HG03575 (cell line): ENCODE measurements at regions not wholly inside any gene's neighbourhood (a gene's known extent, or its start where the extent isn't known, plus 50 kb on each side); places are given as distances from the start of the nearest gene placed in this dataset.
"Not testable (repeated sequence)": the region's sequence is repeated elsewhere in the genome, so short reads cannot be mapped to it uniquely, and the experiment has no call there.

Experiments used
- ATAC-seq: cut with Tn5 transposase; IDR thresholded peaks from one replicate; pipeline ENCODE4 v1.9.1; 2021; ENCODE audit not compliant: unreplicated experiment, insufficient number of reproducible peaks, low FRiP score; ENCODE audit errors: extremely low read depth

DNA sequence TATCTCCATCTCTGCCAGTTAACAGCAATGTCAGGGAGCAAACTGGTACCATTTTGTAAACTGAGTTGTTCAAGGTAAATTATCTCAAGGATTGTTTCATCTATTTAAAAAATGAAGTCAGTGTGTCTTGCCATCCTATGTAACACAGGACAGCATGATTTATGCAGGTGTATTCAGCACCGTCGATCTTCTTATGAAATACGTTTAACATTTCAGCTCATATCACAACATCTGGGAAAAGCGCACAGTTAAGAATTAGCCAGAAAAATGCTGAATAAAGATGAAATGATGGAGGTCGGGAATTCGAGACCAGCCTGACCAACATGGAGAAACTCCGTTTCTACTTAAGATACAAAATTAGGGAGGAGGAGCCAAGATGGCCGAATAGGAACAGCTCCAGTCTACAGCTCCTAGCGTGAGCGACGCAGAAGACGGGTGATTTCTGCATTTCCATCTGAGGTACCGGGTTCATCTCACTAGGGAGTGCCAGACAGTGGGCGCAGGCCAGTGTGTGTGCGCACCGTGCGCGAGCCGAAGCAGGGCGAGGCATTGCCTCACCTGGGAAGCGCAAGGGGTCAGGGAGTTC lies 107.3 kb upstream of the COX7C start:
- ATAC-seq = not testable (repeated sequence)

DNA sequence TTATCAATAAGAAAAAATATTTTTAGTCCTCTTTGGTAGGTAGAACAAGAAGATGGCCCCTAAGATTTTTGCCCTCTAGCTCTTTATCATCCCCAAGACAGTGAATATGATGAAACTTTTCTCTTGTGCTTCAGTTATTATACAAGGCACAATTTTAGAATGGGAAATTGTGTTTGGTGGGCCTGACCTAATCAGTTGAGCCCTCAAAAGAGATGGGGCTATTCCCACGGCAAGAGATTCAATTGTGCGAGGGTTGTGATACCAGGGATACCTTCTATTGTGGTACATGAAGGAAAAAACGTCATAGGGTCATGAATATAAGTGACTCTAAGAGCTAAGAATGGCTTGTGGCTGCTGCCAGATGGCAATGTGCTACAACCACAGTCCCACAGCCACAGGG lies 94.0 kb upstream of the COX7C start:
- no peak for ATAC-seq

DNA sequence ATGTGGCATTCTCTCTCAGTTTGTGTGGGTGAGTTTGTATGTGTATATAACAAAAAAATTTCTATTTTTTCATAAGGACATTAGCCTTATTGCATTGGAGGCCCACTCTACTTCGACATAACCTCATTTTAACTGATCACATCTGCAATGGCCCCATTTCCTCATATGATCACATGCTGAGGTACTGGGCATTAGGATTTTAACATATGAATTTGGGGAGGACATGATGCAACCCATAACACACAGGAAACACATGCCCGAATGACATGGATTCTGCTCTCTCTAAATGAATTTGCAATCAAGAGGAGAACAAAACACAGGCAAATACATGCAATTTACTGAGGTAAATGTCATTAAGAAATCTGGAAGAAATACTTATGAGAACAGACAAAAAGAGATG lies 92.1 kb upstream of the COX7C start:
- ATAC-seq = no peak

DNA sequence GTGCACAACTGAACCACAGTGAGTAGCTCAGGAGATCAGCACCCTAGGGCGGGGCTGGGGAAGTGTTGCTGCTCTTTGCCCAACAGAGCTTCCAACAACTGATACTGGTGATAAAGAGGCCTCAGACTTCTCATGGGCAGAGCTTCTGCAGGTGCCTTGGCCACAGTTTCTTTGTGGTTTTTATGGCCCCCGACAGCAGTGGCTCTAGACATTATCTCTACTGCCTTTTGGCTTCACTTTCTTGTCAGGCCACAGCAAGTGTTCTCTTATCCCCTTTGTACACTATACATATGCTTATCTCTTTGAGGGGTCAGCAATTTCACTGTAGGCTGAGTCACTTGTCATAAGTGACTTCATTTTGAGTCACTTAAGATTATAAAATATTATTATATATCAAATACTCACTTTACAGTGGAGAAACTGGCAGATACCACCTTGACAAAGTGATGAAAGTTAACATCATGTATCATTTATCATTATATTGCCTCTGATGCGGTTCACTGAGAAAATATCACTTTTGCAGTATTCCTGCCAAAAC lies 90.9 kb upstream of the COX7C start:
- no peak for ATAC-seq

DNA sequence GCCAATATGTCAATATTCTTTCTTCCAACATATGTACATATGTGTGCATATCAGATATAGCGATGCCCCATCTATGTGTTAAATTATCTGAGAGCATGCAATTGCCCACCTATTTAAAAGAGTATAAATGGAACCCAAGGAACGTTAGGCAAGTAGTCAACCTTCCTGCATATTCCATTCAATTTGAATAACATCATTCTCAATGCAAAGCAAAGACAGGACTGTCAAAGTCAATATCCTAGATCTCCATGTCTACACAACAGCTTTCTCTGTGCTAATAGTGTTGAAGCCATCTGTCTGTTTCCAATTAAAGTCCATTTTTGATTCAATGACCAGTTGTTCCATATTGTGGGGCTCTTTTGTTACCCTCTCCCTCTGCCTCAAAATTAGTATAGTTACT lies 85.3 kb upstream of the COX7C start:
- no peak for ATAC-seq

DNA sequence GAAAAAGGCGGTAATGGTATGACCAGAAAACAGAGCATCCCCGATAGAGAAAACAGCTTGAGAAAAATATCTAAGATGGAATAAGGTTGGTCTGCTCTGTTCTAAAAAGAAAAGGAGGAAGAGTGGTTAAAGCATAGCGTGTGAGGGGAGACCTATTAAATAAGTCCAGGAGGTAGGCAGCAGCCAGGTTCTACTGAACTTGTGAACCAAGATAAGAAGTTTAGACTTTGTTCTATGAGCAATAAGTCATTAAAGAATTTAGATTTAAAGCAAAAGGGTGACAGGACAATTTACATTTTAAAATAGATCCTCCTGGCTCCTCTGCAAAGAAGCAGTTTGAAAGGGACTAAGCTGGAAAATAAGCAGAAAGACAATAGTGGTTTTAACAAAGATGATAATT lies 81.3 kb upstream of the COX7C start:
- no peak for ATAC-seq

DNA sequence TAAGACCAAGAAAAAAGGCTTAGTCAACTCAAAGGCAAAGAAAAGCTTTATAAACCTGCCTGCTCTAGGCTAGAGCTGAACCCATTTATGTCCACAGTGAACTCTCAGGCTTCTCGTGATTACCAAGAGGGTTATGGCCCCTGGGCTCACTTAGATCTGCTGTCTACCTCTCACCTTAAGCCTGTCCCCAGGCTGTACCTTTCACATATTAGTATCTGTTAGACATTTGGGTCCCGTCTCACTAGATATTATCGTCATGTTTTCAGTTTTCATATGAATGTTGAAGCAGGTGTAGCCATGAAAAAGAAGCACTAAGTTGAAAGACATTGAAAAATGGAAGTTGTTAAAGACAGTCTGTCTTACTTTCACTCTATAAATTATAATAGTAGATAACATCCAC lies 75.2 kb upstream of the COX7C start:
- no peak for ATAC-seq

DNA sequence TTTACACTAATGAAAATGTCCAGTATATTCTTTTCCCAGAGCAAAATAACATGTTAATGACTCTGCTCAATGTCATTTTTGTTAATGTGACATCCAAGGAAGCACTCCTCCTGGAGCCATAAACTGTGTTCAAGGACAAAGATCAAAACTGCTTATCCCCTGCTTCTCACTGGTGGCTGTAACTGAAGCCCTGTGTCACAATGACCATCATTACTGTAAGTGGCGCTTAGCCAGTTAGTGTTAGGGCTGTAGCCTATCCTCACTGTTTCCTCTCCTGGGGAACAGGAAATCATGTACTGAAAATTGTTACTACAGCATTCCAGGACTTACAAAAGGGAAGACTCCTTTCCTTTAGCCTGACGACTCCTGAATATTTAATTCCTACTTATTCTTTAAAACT lies 71.7 kb upstream of the COX7C start:
- ATAC-seq = no peak

DNA sequence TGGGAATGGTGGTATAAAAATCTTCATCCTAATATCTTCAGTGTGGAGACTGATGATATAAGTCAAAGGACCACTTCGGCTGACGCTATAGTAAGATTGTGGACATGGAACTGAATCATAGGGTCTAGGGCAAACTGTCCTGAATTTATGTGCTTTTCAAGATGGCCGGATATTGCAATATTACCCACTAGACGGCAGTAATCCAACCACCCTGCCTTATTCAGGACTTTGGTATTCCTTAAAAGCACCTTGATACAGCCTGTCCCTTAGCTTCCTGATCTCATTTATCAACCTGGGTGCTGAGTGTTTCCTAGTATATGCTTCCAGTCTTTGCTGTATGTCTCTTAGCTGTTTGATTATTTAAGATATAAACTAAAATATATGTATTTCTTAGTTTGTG lies 71.2 kb upstream of the COX7C start:
- no peak for ATAC-seq

DNA sequence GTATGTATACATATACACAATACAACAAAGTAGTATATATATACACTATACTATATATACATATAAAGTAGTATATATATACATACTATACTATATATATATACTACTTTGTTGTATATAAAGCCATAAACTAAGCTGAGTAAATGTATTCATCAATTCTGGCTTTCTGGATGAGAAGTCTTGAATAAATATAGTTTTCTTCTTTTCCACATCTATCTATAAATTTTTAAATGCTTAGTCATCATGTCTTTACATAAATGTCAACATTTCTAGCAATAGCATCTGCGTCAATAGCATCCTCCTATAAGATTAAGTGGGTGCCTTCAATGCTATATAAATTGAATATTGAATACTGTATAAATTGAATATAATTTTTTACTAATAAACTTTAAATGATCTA lies 63.1 kb upstream of the COX7C start:
- no peak for ATAC-seq

DNA sequence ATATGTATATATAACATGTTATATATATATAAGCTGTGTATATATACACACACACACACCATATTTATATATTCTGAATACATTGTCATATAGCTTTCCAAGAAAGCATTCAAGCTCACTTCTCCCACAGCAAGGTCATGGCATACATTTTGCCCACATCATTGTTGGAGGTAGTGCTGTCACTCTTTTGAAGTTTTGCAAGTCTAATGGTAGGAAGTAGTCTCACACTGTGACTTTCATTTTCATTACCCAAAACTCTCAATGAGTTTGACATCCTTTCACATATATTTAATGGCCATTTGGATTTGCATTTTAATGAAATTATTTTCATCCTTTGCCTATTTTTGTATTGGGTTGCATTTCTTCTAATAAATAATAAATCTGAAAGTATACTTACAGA lies 59.8 kb upstream of the COX7C start:
- no peak for ATAC-seq

DNA sequence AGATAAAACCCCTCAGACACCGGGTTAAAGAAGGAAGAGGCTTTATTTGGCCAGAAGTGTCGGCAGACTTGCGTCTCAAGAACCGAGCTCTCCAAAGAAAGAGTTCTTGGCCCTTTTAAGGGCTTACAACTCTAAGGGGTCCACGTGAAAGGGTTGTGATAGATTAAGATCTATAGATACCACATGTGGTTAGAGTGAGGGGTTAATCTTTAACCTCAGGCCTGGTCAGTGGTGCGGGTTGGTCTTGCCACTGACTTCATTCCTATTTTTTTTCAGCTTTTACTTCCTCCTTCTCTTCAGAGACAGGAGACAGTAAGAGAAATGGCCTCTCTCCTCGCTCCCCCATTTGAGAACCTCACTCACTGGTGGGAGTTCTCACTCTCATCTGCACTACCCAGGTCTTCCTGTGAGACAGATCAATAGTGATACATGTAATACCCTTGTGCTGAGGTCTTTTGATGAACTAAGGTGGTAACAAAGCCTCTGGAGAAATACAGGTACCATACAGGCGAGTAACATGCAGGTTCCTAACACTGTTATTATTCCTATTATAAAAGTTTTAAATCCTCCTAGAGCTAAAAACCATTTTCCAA lies 52.4 kb upstream of the COX7C start:
- ATAC-seq = peak; percentile 45

DNA sequence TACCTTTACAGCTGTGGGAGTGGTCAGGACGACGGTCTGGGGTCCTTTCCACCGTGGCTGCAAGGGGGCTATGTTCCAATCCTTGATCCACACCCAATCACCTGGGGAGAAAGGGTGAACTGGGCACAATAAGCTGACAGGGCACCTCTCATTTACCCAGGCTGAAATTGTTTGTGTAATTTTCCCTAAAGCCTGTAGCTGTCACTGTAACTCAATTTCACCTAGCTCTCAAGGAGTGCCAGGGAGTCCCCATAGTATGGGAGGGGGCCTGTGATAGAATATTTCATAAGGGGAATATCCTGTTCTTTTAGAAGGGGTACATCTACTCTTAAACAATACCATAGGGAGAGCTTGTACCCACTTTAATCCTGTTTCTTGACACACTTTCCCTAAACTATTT lies 51.7 kb upstream of the COX7C start:
- ATAC-seq = not testable (repeated sequence)
